GM12878 (cell line): ENCODE measurements at regions not wholly inside any gene's neighbourhood (a gene's known extent, or its start where the extent isn't known, plus 50 kb on each side); places are given as distances from the start of the nearest gene placed in this dataset.

ENCODE experiments used
- CTCF ChIP-seq, 3 experiments: IDR thresholded peaks in 2 of 3; conservative IDR thresholded peaks in 1 of 3; 2 replicates each; pipeline ENCODE4 v1.5.1; 2011; ENCODE audit warnings: low read depth in 3 of 3, low read length in 3 of 3, mild to moderate bottlenecking in 3 of 3, control low read depth in 2 of 3, moderate library complexity in 2 of 3, inconsistent platforms in 1 of 3, mixed read lengths in 1 of 3; ENCODE audit not compliant: control insufficient read depth in 2 of 3, insufficient read depth in 1 of 3; ENCODE audit errors: extremely low read depth in 1 of 3
- GABPA ChIP-seq: IDR thresholded peaks from 2 replicates; pipeline ENCODE4 v1.6.1; 2014; ENCODE audit warnings: antibody characterized with exemption, low read depth, mild to moderate bottlenecking, inconsistent platforms
- MYB ChIP-seq: fragments of 150-350 bp; IDR thresholded peaks from 2 replicates; pipeline ENCODE4 v1.6.1; 2014; ENCODE audit warnings: mild to moderate bottlenecking, low read depth, low read length, borderline replicate concordance
- NFYB ChIP-seq: IDR thresholded peaks from 2 replicates; pipeline ENCODE4 v1.6.1; 2011; ENCODE audit warnings: low read depth, mild to moderate bottlenecking, low read length, improper control_type of control experiment, moderate library complexity; ENCODE audit not compliant: insufficient read depth
- NKRF ChIP-seq: fragments of 450-650 bp; conservative IDR thresholded peaks from 2 replicates; pipeline ENCODE4 v1.6.1; 2017; ENCODE audit warnings: mild to moderate bottlenecking, moderate library complexity
- PML ChIP-seq: IDR thresholded peaks from 2 replicates; pipeline ENCODE4 v1.6.1; 2012; ENCODE audit warnings: low read length, inconsistent platforms
- POLR2A ChIP-seq: IDR thresholded peaks from 2 replicates; pipeline ENCODE4 v1.6.1; 2011; ENCODE audit warnings: low read depth, mild to moderate bottlenecking, low read length
- POLR2AphosphoS5 ChIP-seq: IDR thresholded peaks from 2 replicates; pipeline ENCODE4 v1.6.1; 2011; ENCODE audit warnings: mild to moderate bottlenecking, low read length, inconsistent platforms
- RB1 ChIP-seq: fragments of 450-650 bp; formaldehyde crosslinking; IDR thresholded peaks from 2 replicates; pipeline ENCODE4 v1.6.1; 2017; ENCODE audit warnings: mild to moderate bottlenecking, borderline replicate concordance
- RCOR1 ChIP-seq: conservative IDR thresholded peaks from 2 replicates; pipeline ENCODE4 v1.6.1; 2012; ENCODE audit warnings: low read depth, low read length, improper control_type of control experiment
- SPI1 ChIP-seq: IDR thresholded peaks from 2 replicates; pipeline ENCODE4 v1.6.1; 2011; ENCODE audit warnings: low read depth, mild to moderate bottlenecking, low read length, moderate library complexity, borderline replicate concordance; ENCODE audit not compliant: insufficient read depth
- USF2 ChIP-seq: IDR thresholded peaks from 2 replicates; pipeline ENCODE4 v1.6.1; 2011; ENCODE audit warnings: low read depth, low read length, improper control_type of control experiment, borderline replicate concordance
- ZBTB4 ChIP-seq: fragments of 450-650 bp; formaldehyde crosslinking; IDR thresholded peaks from 2 replicates; pipeline ENCODE4 v1.4.0; 2022; ENCODE audit warnings: mild to moderate bottlenecking, moderate library complexity

- TF ChIP-seq MYB = no peak
- no peak for TF ChIP-seq RB1
- TF ChIP-seq ZBTB4 (CRISPR knock-in tag) = no peak
- TF ChIP-seq CTCF (IDR thresholded peaks at IDR 0.05 in 2 of 3, conservative IDR thresholded peaks at IDR 0.05 in 1 of 3; ENCODE audit: control insufficient read depth in 2 of 3, extremely low read depth in 1 of 3, insufficient read depth in 1 of 3, low read depth in 3 of 3, low read length in 3 of 3) = no peak
- no peak for TF ChIP-seq USF2
- no peak for TF ChIP-seq RCOR1
- no peak for TF ChIP-seq POLR2AphosphoS5
- TF ChIP-seq PML = no peak
- TF ChIP-seq POLR2A = no peak
- no peak for TF ChIP-seq NKRF
- TF ChIP-seq GABPA = no peak
- no peak for TF ChIP-seq NFYB
- TF ChIP-seq SPI1 = no peak
Observed at GRCh38 chr19:23470873-23471545, 75.7 kb upstream of the ZNF91 start.
